ENCODE measurements at regions not wholly inside any gene's neighbourhood (a gene's known extent, or its start where the extent isn't known, plus 50 kb on each side); places are given as distances from the start of the nearest gene placed in this dataset.
"Not testable (repeated sequence)": the region's sequence is repeated elsewhere in the genome, so short reads cannot be mapped to it uniquely, and the experiment has no call there.

- TF ChIP-seq CTCF (IDR thresholded peaks at IDR 0.05; ENCODE audit: low read depth, low read length, missing input control); REST (IDR thresholded peaks at IDR 0.05); RAD21 (IDR thresholded peaks at IDR 0.05); MAX (IDR thresholded peaks at IDR 0.05); HNF4G (IDR thresholded peaks at IDR 0.05); EGR1 (IDR thresholded peaks at IDR 0.05; ENCODE audit: low read depth in 2 of 2); SP1 (IDR thresholded peaks at IDR 0.05); TAF1 (conservative IDR thresholded peaks at IDR 0.05); FOXA1 (IDR thresholded peaks at IDR 0.05); ATF3 (IDR thresholded peaks at IDR 0.05); JUND (IDR thresholded peaks at IDR 0.05); GABPA (IDR thresholded peaks at IDR 0.05 in 1 of 2, conservative IDR thresholded peaks at IDR 0.05 in 1 of 2); YY1 (IDR thresholded peaks at IDR 0.05): not testable (repeated sequence)
These were observed 671.8 kb upstream of the IMPG1 start for GRCh38 chr6:76744151-76744720.

All from liver (tissue), 3 donors.